ENCODE measurements at regions not wholly inside any gene's neighbourhood (a gene's known extent, or its start where the extent isn't known, plus 50 kb on each side); places are given as distances from the start of the nearest gene placed in this dataset.

DNA sequence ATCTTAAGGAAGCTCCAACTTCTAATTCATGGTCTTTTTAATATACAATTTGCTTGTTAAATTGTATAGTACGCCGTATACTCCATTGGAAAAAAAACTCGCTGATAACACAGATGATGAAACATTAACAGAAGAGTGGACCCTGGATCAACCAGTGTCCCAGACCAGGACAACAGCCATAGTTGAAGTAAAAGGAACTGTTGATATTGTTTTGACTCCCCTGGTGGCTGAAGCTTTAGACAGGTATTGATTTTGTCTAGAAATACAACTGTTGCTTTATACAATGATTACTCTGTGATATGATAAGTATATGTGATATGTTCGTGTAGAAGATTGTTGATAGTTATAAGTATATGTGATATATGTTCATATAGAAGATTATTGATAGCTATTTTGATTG is 91.7 kb downstream of the BLTP1 start:
- TF ChIP-seq CTCF (IDR thresholded peaks at IDR 0.05) (no peak), POLR2AphosphoS5 (IDR thresholded peaks at IDR 0.05) (no peak), EP300 (IDR thresholded peaks at IDR 0.05) (no peak), POLR2A (IDR thresholded peaks at IDR 0.05) (no peak)
